ENCODE measurements at regions not wholly inside any gene's neighbourhood (a gene's known extent, or its start where the extent isn't known, plus 50 kb on each side); places are given as distances from the start of the nearest gene placed in this dataset.

DNA sequence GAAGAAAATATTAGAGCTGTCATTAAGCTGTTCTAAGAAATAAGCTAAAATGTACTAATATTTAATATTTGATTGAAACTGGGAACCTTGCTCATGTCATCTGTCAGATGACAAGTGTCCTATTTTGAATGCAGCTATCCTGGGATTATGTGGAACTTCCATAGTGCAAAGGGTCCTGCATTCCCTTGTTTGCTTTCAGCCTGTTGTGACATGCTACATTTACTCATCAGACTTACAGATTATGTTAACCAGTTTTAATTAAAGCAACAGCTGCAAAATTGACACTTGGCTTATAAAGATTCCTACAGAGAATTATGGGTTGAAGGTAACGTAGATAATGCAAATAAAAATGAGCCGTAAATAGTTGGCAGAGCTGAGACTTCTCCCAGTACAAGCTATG is 458.4 kb upstream of the RGS6 start:
- H3K4me3 ChIP-seq (ENCODE audit: insufficient read depth, low read length, poor library complexity, severe bottlenecking) = no peak overlapping the region
- no peaks in the 10 kb centered on the region for H3K79me2 ChIP-seq (ENCODE audit: insufficient read depth, low read length)
- H3K36me3 ChIP-seq (ENCODE audit: low read length) = no peaks in the 10 kb centered on the region
- no peaks in the 10 kb centered on the region for H3K9me2 ChIP-seq (replicated peaks; ENCODE audit: insufficient read depth, low read length)
- H3K9ac ChIP-seq (ENCODE audit: low read length) = no peak overlapping the region
- no peak overlapping the region for H3K27ac ChIP-seq (ENCODE audit: low read depth, low read length)
- no peaks in the 10 kb centered on the region for H3K9me3 ChIP-seq (ENCODE audit: insufficient read depth, low read length)
- TF ChIP-seq, protein P1, sequence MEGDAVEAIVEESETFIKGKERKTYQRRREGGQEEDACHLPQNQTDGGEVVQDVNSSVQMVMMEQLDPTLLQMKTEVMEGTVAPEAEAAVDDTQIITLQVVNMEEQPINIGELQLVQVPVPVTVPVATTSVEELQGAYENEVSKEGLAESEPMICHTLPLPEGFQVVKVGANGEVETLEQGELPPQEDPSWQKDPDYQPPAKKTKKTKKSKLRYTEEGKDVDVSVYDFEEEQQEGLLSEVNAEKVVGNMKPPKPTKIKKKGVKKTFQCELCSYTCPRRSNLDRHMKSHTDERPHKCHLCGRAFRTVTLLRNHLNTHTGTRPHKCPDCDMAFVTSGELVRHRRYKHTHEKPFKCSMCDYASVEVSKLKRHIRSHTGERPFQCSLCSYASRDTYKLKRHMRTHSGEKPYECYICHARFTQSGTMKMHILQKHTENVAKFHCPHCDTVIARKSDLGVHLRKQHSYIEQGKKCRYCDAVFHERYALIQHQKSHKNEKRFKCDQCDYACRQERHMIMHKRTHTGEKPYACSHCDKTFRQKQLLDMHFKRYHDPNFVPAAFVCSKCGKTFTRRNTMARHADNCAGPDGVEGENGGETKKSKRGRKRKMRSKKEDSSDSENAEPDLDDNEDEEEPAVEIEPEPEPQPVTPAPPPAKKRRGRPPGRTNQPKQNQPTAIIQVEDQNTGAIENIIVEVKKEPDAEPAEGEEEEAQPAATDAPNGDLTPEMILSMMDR (IDR thresholded peaks at IDR 0.05; ENCODE audit: insufficient read depth, low read length, poor library complexity, severe bottlenecking) = no peak
- no peak for TF ChIP-seq EZH2phosphoT487 (conservative IDR thresholded peaks at IDR 0.05; ENCODE audit: low read length)
- no peaks in the 10 kb centered on the region for H3K27me3 ChIP-seq (ENCODE audit: low read length)
- no peak overlapping the region for H3K4me2 ChIP-seq (ENCODE audit: low read depth, low read length, poor library complexity, severe bottlenecking)
- H4K20me1 ChIP-seq (ENCODE audit: low read depth, low read length) = no peaks in the 10 kb centered on the region
- no peak overlapping the region for H2AFZ ChIP-seq (ENCODE audit: low read depth, low read length, severe bottlenecking)
- 0 out of 2 replicates have a peak, but pooled peaks cover 3% of the 10 kb centered on the region for H3F3A ChIP-seq (ENCODE audit: insufficient read depth)

DNA sequence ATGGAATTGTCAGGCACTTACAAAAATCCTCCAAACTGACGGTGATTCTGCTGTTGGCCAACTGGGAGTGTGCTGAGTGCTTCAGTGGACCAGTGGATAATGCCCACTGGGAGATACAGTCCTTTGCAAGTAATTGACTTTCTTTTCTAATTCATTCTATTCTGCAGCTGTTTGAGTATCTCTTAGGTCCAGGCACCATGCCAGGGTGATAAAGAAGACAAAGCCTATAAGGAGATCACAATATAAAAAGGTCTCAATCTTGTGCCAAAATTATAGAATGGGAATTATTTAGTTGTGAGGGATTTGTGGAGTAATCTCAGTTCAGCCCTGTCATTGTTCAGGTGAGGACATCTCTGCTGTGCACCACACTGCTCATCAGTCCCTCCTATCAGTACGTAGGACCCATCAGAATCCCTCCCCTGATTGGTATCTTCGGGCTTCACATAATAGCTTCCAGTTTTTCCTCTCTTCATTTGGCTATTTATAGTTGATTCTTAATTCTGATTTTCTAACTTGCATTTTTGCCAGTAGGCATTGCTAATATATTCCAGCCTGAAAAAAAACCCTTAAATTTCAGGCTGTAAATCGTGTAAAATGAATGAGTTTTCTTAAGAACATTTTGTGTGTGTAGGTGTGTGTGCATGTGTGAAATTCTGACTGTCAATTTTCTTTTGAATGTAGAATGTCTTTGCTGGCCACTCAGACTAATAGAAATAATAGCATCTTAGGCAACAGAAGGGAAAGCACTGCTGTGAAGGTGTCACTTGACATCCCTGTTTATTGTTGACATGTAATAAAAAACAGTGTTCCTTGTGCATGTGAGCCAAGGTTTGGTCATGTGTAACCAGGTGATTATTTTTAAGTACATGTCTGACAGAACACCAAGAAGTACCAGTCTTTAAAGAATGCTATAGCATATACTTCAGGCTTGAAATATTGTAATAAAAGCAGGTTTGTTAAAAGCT is 457.6 kb upstream of the RGS6 start:
- Histone ChIP-seq H3K36me3 (ENCODE audit: low read length) (no peaks in the 10 kb centered on the region), H3K27ac (ENCODE audit: low read depth, low read length) (no peak overlapping the region), H3K9ac (ENCODE audit: low read length) (no peak overlapping the region), H3K9me3 (ENCODE audit: insufficient read depth, low read length) (no peaks in the 10 kb centered on the region), H3K79me2 (ENCODE audit: insufficient read depth, low read length) (no peaks in the 10 kb centered on the region), H3K9me2 (replicated peaks; ENCODE audit: insufficient read depth, low read length) (no peaks in the 10 kb centered on the region), H3K4me2 (ENCODE audit: low read depth, low read length, poor library complexity, severe bottlenecking) (no peak overlapping the region), H4K20me1 (ENCODE audit: low read depth, low read length) (no peaks in the 10 kb centered on the region), H3K27me3 (ENCODE audit: low read length) (no peaks in the 10 kb centered on the region), H3K4me3 (ENCODE audit: insufficient read depth, low read length, poor library complexity, severe bottlenecking) (no peak overlapping the region), H3F3A (ENCODE audit: insufficient read depth) (0 out of 2 replicates have a peak, but pooled peaks cover 3% of the 10 kb centered on the region), H2AFZ (ENCODE audit: low read depth, low read length, severe bottlenecking) (no peak overlapping the region)
- TF ChIP-seq, protein P1 (IDR thresholded peaks at IDR 0.05; ENCODE audit: insufficient read depth, low read length, poor library complexity, severe bottlenecking) = no peak
- no peak for TF ChIP-seq EZH2phosphoT487 (conservative IDR thresholded peaks at IDR 0.05; ENCODE audit: low read length)

DNA sequence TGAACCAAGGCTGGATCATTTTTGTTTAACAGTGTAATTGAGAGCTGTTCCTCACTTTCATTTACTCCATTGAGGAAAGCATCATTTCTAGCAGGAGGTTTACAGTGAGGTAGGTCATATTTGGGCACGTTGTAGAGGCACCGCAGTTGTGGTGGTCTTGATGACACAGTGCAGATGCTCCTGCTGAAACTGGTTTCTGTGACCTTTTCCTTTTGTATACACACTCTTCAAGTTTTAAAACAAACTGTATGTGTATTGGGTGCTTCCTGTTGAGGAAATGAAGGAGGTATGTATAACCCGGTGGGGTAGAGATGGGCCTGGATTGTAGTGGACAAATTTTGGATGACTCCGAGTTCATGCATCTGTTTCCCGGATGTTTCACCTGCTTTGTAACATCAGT is 456.3 kb upstream of the RGS6 start:
- H3K9me2 ChIP-seq (replicated peaks; ENCODE audit: insufficient read depth, low read length) = no peaks in the 10 kb centered on the region
- H3K9ac ChIP-seq (ENCODE audit: low read length) = no peak overlapping the region
- H3F3A ChIP-seq (ENCODE audit: insufficient read depth) = 0 out of 2 replicates have a peak, but pooled peaks cover 3% of the 10 kb centered on the region
- H3K27ac ChIP-seq (ENCODE audit: low read depth, low read length) = no peak overlapping the region
- no peak for TF ChIP-seq EZH2phosphoT487 (conservative IDR thresholded peaks at IDR 0.05; ENCODE audit: low read length)
- TF ChIP-seq, protein P1 (IDR thresholded peaks at IDR 0.05; ENCODE audit: insufficient read depth, low read length, poor library complexity, severe bottlenecking) = no peak
- H3K9me3 ChIP-seq (ENCODE audit: insufficient read depth, low read length) = no peaks in the 10 kb centered on the region
- H4K20me1 ChIP-seq (ENCODE audit: low read depth, low read length) = no peaks in the 10 kb centered on the region
- no peak overlapping the region for H3K4me2 ChIP-seq (ENCODE audit: low read depth, low read length, poor library complexity, severe bottlenecking)
- H3K27me3 ChIP-seq (ENCODE audit: low read length) = no peaks in the 10 kb centered on the region
- H3K4me3 ChIP-seq (ENCODE audit: insufficient read depth, low read length, poor library complexity, severe bottlenecking) = no peak overlapping the region
- no peak overlapping the region for H2AFZ ChIP-seq (ENCODE audit: low read depth, low read length, severe bottlenecking)
- H3K36me3 ChIP-seq (ENCODE audit: low read length) = no peaks in the 10 kb centered on the region
- no peaks in the 10 kb centered on the region for H3K79me2 ChIP-seq (ENCODE audit: insufficient read depth, low read length)

All from SU-DHL-6 (cell line).